Activated naive CD8-positive, alpha-beta T cell treated with anti-CD3 and anti-CD28 coated beads, Interleukin-2, amount 50 U/mL, for 24 hours (primary cell): ENCODE measurements at regions not wholly inside any gene's neighbourhood (a gene's known extent, or its start where the extent isn't known, plus 50 kb on each side); places are given as distances from the start of the nearest gene placed in this dataset.
"Not testable (repeated sequence)": the region's sequence is repeated elsewhere in the genome, so short reads cannot be mapped to it uniquely, and the experiment has no call there.

Source experiments
- ATAC-seq: fragments of 150-1000 bp; cut with Tn5 transposase; one replicate; pipeline ENCODE4 v1.10.0; 2021
- DNase-seq: peaks from one replicate; pipeline ENCODE4 v3.0.0; 2021
- H3K27ac Mint-ChIP-seq: one replicate; pipeline ENCODE4 v1.8.0; 2021; ENCODE audit warnings: mild to moderate bottlenecking, mixed read lengths
- H3K27me3 Mint-ChIP-seq: one replicate; pipeline ENCODE4 v1.8.0; 2021; ENCODE audit warnings: mixed read lengths
- H3K36me3 Mint-ChIP-seq: one replicate; pipeline ENCODE4 v1.8.0; 2021; ENCODE audit warnings: low read depth, mixed read lengths
- H3K4me1 Mint-ChIP-seq: one replicate; pipeline ENCODE4 v1.8.0; 2021; ENCODE audit warnings: mixed read lengths
- H3K4me3 Mint-ChIP-seq: one replicate; pipeline ENCODE4 v1.8.0; 2021; ENCODE audit warnings: mild to moderate bottlenecking, moderate library complexity, mixed read lengths
- H3K9me3 Mint-ChIP-seq: one replicate; pipeline ENCODE4 v1.8.0; 2021; ENCODE audit warnings: mixed read lengths

- H3K27ac Mint-ChIP-seq, H3K4me1 Mint-ChIP-seq, H3K9me3 Mint-ChIP-seq, ATAC-seq, H3K27me3 Mint-ChIP-seq, DNase-seq, H3K36me3 Mint-ChIP-seq, H3K4me3 Mint-ChIP-seq: not testable (repeated sequence)
These were observed 200.5 kb upstream of the SLC16A7 start for GRCh38 chr12:59395310-59395709.

- H3K4me3 Mint-ChIP-seq, result no peak overlapping the region
- H3K36me3 Mint-ChIP-seq, result no peaks in the 10 kb centered on the region
- no peak overlapping the region for H3K27ac Mint-ChIP-seq
- H3K27me3 Mint-ChIP-seq, result peaks cover 3% of the 10 kb centered on the region
- H3K9me3 Mint-ChIP-seq, result no peaks in the 10 kb centered on the region
- ATAC-seq (no peak), DNase-seq (no peak)
- no peaks in the 10 kb centered on the region for H3K4me1 Mint-ChIP-seq
These were observed 202.3 kb upstream of the SLC16A7 start for GRCh38 chr12:59393506-59393905.

- H3K27me3 Mint-ChIP-seq, result peaks cover 3% of the 10 kb centered on the region
- no peaks in the 10 kb centered on the region for H3K9me3 Mint-ChIP-seq
- H3K4me3 Mint-ChIP-seq, result no peak overlapping the region
- H3K36me3 Mint-ChIP-seq, result no peaks in the 10 kb centered on the region
- no peak for ATAC-seq
- no peak for DNase-seq
- no peaks in the 10 kb centered on the region for H3K4me1 Mint-ChIP-seq
- no peak overlapping the region for H3K27ac Mint-ChIP-seq
These were observed 205.8 kb upstream of the SLC16A7 start for GRCh38 chr12:59389968-59390576.

- DNase-seq (no peak), ATAC-seq (no peak)
- H3K4me3 Mint-ChIP-seq, result no peak overlapping the region
- H3K27me3 Mint-ChIP-seq, result peaks cover 6% of the 10 kb centered on the region
- no peaks in the 10 kb centered on the region for H3K36me3 Mint-ChIP-seq
- H3K4me1 Mint-ChIP-seq, result no peaks in the 10 kb centered on the region
- H3K9me3 Mint-ChIP-seq, result no peaks in the 10 kb centered on the region
- H3K27ac Mint-ChIP-seq, result no peak overlapping the region
These were observed 207.1 kb upstream of the SLC16A7 start for GRCh38 chr12:59388694-59389093.

GRCh38 chr12:59388176-59388575 lies 207.7 kb upstream of the SLC16A7 start:
- ATAC-seq, result no peak
- no peak for DNase-seq
- H3K27me3 Mint-ChIP-seq, result peaks cover 6% of the 10 kb centered on the region
- no peaks in the 10 kb centered on the region for H3K36me3 Mint-ChIP-seq
- no peak overlapping the region for H3K27ac Mint-ChIP-seq
- no peak overlapping the region for H3K4me3 Mint-ChIP-seq
- no peaks in the 10 kb centered on the region for H3K9me3 Mint-ChIP-seq
- H3K4me1 Mint-ChIP-seq, result no peaks in the 10 kb centered on the region

- Mint-ChIP-seq H3K9me3 (no peaks in the 10 kb centered on the region), H3K27me3 (peaks cover 2% of the 10 kb centered on the region), H3K27ac (no peak overlapping the region), H3K4me3 (no peak overlapping the region), H3K36me3 (no peaks in the 10 kb centered on the region), H3K4me1 (no peaks in the 10 kb centered on the region)
- DNase-seq, result no peak
- ATAC-seq, result no peak
These were observed 209.6 kb upstream of the SLC16A7 start for GRCh38 chr12:59386236-59386635.

GRCh38 chr12:59383079-59383822 lies 212.6 kb upstream of the SLC16A7 start:
- H3K27me3 Mint-ChIP-seq, result peaks cover 2% of the 10 kb centered on the region
- no peak overlapping the region for H3K27ac Mint-ChIP-seq
- no peak overlapping the region for H3K4me3 Mint-ChIP-seq
- DNase-seq (no peak), ATAC-seq (no peak)
- H3K36me3 Mint-ChIP-seq, result no peaks in the 10 kb centered on the region
- H3K4me1 Mint-ChIP-seq, result no peaks in the 10 kb centered on the region
- no peaks in the 10 kb centered on the region for H3K9me3 Mint-ChIP-seq

- H3K9me3 Mint-ChIP-seq, result no peaks in the 10 kb centered on the region
- H3K4me1 Mint-ChIP-seq, result no peaks in the 10 kb centered on the region
- no peak overlapping the region for H3K27ac Mint-ChIP-seq
- H3K36me3 Mint-ChIP-seq, result no peaks in the 10 kb centered on the region
- no peak overlapping the region for H3K4me3 Mint-ChIP-seq
- ATAC-seq, result no peak
- H3K27me3 Mint-ChIP-seq, result peaks cover 2% of the 10 kb centered on the region
- DNase-seq, result no peak
These were observed 213.3 kb upstream of the SLC16A7 start for GRCh38 chr12:59382282-59383078.

- H3K36me3 Mint-ChIP-seq, result no peaks in the 10 kb centered on the region
- no peak overlapping the region for H3K27ac Mint-ChIP-seq
- DNase-seq, result no peak
- no peak for ATAC-seq
- peaks cover 2% of the 10 kb centered on the region for H3K27me3 Mint-ChIP-seq
- H3K4me3 Mint-ChIP-seq, result no peak overlapping the region
- H3K9me3 Mint-ChIP-seq, result no peaks in the 10 kb centered on the region
- H3K4me1 Mint-ChIP-seq, result no peaks in the 10 kb centered on the region
These were observed 214.7 kb upstream of the SLC16A7 start for GRCh38 chr12:59381106-59381505.

- H3K4me1 Mint-ChIP-seq, result no peaks in the 10 kb centered on the region
- H3K27me3 Mint-ChIP-seq, result no peaks in the 10 kb centered on the region
- H3K4me3 Mint-ChIP-seq, result no peak overlapping the region
- no peaks in the 10 kb centered on the region for H3K9me3 Mint-ChIP-seq
- DNase-seq (no peak), ATAC-seq (no peak)
- H3K36me3 Mint-ChIP-seq, result no peaks in the 10 kb centered on the region
- H3K27ac Mint-ChIP-seq, result no peak overlapping the region
These were observed 220.2 kb upstream of the SLC16A7 start for GRCh38 chr12:59375633-59376032.

- no peaks in the 10 kb centered on the region for H3K4me1 Mint-ChIP-seq
- no peak overlapping the region for H3K4me3 Mint-ChIP-seq
- ATAC-seq, result no peak
- H3K27ac Mint-ChIP-seq, result no peak overlapping the region
- H3K36me3 Mint-ChIP-seq, result no peaks in the 10 kb centered on the region
- H3K9me3 Mint-ChIP-seq, result no peaks in the 10 kb centered on the region
- no peak for DNase-seq
- no peaks in the 10 kb centered on the region for H3K27me3 Mint-ChIP-seq
These were observed 221.0 kb upstream of the SLC16A7 start for GRCh38 chr12:59374783-59375182.

- ATAC-seq, result peak; percentile 20
- H3K9me3 Mint-ChIP-seq, result no peaks in the 10 kb centered on the region
- no peak overlapping the region for H3K4me3 Mint-ChIP-seq
- H3K27ac Mint-ChIP-seq, result no peak overlapping the region
- no peaks in the 10 kb centered on the region for H3K4me1 Mint-ChIP-seq
- H3K27me3 Mint-ChIP-seq, result no peaks in the 10 kb centered on the region
- DNase-seq, result no peak
- H3K36me3 Mint-ChIP-seq, result no peaks in the 10 kb centered on the region
These were observed 222.9 kb upstream of the SLC16A7 start for GRCh38 chr12:59372956-59373355.

GRCh38 chr12:59370933-59371332 lies 224.9 kb upstream of the SLC16A7 start:
- H3K9me3 Mint-ChIP-seq, result no peaks in the 10 kb centered on the region
- no peak for ATAC-seq
- no peaks in the 10 kb centered on the region for H3K27me3 Mint-ChIP-seq
- no peaks in the 10 kb centered on the region for H3K4me1 Mint-ChIP-seq
- DNase-seq, result no peak
- H3K27ac Mint-ChIP-seq, result no peak overlapping the region
- H3K4me3 Mint-ChIP-seq, result no peak overlapping the region
- no peaks in the 10 kb centered on the region for H3K36me3 Mint-ChIP-seq

- Mint-ChIP-seq H3K27me3 (peaks cover 3% of the 10 kb centered on the region), H3K27ac (no peak overlapping the region), H3K36me3 (no peaks in the 10 kb centered on the region), H3K9me3 (no peaks in the 10 kb centered on the region), H3K4me3 (no peak overlapping the region), H3K4me1 (no peaks in the 10 kb centered on the region)
- ATAC-seq (no peak), DNase-seq (no peak)
These were observed 230.7 kb upstream of the SLC16A7 start for GRCh38 chr12:59365133-59365532.

- H3K9me3 Mint-ChIP-seq, result no peaks in the 10 kb centered on the region
- no peaks in the 10 kb centered on the region for H3K4me1 Mint-ChIP-seq
- H3K36me3 Mint-ChIP-seq, result no peaks in the 10 kb centered on the region
- no peak overlapping the region for H3K4me3 Mint-ChIP-seq
- DNase-seq (no peak), ATAC-seq (no peak)
- no peaks in the 10 kb centered on the region for H3K27me3 Mint-ChIP-seq
- no peak overlapping the region for H3K27ac Mint-ChIP-seq
These were observed 238.0 kb upstream of the SLC16A7 start for GRCh38 chr12:59357811-59358210.
